NCI-H526 treated with DMSO at 0.1 percent for 48 hours (cell line): ENCODE measurements at regions not wholly inside any gene's neighbourhood (a gene's known extent, or its start where the extent isn't known, plus 50 kb on each side); places are given as distances from the start of the nearest gene placed in this dataset.
"Not testable (repeated sequence)": the region's sequence is repeated elsewhere in the genome, so short reads cannot be mapped to it uniquely, and the experiment has no call there.

Experiments
- DNase-seq: peaks from one replicate; lab custom pipeline; 2025; lab: John Stamatoyannopoulos, UW

DNA sequence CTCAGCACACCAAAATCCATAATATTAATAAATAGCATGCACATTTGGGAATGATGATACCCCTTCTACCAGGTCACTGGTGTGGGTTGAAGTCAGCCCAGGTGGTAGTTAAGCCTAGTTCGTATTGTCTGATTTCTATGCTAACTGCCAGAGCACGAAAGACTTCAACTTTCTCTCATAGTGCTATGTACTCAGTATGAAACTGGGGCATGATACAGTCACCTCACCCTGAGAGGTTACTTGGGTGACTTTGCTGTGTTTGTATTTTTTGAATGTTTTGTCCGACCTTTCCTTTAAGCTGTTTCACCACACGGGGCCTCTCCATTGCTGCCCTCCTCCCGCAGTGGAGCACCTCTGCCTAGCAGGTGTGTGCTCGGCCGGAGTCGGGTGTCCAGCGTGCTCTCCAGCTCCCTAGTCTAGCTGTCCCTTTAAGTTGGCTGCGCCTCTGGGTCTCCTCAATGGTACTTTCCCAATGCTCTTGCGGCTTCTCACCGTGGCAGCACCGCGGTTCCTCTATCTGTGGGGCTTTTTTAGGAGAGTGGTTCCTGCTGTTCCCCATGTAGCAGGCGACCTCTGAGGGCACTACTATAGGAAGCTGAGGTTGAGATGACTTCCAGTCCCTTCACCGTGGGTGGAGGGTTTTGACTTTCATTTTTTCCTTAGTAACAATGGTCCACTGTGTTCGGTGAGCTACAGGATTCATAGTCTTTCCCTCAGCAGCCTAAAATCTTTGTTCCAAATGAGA lies 524.0 kb upstream of the PFKP start:
- no peak for DNase-seq

DNA sequence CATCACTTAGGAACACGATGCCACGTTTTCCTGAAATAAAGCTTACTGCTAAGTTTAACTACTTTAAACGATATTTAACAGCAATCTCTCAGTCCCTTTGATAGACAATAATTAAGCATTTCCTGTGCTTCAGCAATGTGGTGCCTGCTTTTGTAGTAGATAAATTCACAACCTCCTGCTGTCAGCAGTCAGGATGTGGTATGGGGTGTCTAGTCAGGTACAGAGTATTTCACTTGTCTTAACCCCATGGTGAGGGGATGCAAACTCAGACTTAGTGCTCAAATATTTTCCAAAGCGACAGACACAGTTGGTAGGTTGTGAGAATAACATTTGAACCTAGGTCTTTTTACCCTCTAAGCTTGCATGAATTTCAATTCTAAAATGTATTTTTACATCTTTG lies 526.2 kb upstream of the PFKP start:
- no peak for DNase-seq

DNA sequence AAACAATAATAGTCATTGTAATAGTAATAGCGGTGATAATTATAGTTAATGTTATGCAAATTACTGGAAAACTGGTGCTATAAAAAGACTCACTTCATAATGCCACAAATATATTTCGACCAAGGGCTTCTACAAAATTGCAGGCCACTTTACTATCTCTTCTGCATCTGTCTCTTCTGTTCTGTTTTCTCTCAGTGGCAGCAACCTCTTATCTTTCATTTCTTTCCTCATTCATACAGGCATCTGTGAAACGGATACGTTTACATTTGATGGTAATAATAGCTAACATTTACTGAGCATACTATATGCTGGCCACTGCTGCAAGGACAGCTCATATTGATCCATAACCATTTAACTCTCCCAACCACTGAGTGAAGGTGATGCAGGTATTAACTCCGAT lies 537.4 kb upstream of the PFKP start:
- no peak for DNase-seq

DNA sequence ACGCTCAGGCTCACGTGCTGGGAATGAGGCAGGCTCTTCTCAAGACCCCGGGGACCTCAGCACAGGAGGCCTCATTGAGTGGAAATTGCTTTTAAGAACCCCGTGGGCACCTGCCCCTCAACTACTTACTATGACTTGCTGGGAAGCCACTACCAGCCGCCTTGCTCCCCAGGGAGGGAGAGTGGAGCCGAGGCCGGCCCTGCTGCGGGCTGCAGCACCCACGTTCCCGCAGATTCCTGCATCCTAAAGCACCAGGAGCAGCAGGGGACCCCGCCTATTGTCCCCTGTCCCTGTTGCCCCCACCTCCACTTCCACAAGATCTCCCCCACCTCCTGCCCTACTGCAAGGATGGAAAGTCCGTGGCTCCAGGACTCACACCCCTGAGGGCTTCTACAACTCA lies 541.6 kb upstream of the PFKP start:
- DNase-seq, result no peak

DNA sequence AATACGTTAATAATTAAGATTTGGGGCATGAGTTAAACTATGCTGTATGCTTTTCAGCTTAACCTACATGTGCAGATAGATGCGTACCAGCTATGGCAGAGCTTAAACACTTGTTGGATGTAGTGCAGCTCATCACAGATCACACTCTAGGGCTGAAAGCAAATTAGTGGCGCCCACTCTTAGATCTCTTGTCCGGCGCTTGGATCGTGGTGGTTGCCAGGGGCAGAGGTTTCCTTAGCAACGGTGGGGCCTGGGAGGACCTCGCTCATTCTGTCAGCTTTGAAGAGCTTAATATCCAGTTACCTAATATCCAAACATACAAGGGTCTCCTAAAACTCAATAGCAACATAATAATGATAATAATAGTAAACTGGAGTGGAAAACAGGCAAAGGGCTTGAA lies 548.2 kb upstream of the PFKP start:
- no peak for DNase-seq

DNA sequence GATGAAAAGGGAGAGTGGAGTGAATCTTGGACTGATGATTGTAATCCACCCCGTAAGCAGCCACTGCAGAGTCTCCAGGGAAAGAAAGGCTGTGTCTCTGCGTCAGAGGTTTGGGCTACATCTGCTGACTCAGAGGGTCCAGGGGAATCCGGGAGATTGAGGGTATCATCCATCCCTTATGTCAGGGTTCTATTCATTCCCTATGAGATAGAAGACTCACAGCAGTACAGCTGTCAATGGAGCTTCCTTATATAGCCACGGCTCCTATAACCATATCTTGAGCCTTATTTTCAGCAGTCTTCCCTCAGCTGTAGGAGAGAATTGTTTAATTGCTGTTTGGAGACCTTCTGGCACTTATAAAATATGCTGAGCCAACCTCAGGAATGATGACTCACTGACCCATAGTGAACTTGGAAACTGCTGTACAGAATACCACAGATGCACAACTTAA lies 558.2 kb upstream of the PFKP start:
- DNase-seq, result no peak

DNA sequence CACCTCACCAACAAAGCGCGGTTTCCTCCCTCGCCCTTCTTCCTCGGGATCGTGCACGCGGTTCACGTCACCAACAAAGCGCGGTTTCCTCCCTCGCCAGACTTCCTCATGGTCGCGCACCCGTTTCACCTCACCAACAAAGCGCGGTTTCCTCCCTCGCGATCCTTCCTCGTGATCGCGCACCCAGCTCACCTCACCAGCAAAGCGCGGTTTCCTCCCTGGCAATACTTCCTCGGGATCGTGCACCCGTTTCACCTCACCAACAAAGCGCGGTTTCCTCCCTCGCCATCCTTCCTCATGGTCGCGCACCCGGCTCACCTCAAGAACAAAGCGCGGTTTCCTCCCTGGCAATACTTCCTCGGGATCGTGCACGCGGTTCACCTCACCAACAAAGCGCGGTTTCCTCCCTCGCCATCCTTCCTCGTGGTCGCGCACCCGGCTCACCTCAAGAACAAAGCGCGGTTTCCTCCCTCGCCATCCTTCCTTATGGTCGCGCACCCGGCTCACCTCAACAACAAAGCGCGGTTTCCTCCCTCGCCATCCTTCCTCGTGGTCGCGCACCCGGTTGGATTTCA lies 565.9 kb upstream of the PFKP start:
- not testable (repeated sequence) for DNase-seq

DNA sequence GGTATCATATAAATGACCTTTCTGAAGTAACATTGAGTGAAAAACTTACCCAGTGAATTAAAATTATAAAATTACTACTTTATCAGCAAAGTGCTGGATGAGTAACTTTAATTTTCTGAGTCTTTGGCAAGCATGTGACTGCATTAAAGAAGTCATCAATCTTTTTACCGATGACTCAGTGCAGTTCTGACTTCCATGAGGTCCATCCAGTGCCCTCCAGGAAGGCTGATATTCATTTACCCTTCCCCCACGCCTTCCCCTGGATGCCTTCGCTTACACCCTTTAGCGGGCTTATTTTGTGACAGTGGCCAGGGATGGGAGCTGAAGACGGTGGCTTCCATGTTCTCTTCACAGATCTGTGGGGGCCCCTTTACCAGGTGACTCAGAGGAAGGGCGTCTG lies 572.9 kb upstream of the PFKP start:
- DNase-seq, result no peak

DNA sequence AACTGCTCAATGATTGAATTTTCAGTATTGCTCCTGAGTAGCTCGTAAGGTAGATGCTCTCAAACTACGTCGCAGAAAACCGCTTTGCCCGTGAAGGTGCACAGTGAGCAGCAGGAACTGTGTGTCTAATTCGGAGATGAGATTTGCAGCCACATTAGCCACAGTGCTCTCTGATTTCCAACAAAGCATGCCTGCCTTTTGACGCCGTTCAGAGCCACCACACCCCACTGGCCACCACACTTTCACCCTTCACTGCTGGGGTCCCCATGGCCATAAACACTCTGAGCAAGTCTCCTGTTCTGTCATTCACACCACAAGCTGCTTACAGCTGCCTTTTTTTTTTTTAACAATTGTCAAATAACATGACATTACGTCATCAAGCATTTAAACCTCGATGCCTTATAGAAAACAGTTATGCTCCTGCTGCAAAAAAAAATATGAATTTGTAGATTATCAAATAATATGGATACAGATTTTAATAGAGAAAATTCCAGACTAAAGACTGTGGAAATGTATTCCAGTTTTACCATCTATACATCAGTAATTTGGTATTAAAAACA lies 578.8 kb upstream of the PFKP start:
- no peak for DNase-seq

DNA sequence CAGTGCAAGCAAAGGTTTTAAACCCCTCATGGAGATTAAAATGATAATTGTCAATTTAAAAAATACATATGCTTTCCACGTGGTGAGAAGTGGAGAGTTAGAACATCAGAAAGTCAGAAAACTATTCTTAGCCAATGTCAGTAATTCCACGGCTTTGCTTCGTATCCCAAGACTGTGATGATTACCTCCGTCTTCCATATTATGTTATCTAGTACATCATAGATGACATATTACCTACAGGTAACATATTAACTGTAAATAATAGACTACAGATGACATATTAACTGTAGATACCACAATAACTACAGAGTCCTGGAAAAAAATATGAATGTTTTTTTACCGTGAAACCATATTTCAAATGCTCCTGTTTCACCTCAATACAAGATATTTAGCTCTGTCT lies 579.4 kb upstream of the PFKP start:
- DNase-seq, result no peak

DNA sequence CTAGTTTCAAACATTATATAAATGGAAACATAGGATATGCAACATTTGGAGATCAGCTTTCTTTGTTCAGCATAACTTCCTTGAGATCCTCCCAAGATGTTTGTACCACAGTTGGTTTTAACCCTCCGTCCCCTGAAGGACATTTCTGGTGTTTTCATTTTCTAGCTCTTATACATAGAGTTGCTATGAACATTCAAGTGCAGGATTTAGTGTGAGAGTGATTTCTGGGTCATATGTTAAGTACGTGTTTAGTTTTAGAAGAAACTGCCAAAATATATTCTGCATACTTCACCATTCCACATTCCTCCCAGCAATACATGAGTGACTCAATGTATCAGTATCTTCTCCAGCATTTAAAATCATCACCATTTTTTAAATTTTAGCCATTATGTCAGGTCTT lies 588.7 kb upstream of the PFKP start:
- no peak for DNase-seq

DNA sequence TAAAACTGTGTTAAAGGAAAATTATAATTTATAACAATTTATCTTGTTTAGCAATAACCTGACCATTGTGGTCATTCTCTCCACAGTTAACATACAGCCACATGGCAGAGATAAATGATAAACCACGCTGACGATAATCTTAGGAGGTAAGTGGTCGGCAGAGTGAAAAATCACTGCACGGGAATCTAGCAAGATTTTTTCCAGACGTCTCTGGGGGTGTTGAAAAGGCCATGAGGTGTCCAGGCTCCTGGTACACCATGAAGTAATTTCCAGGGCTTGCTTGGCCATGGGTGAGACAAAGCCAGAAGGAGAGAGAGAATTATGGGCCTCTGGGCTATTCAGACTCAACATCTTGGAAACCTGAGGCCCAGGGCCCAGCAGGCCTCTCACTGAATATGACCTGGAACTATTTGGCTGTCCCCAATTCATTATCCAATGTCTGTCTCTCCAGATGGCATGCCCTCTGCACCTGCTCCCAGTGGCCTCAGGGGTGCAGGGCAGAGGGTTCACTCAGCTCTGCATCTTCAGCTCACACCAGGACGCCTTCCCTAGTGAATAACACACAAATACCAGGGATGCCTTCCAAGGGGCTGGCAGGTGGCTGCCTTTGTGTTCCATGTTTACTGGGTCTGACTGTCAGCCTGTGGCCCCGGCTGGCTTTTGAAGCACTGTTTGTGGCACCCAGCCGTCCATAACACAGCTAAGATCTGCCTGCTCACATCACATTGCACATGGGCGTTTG lies 590.4 kb upstream of the PFKP start:
- no peak for DNase-seq

DNA sequence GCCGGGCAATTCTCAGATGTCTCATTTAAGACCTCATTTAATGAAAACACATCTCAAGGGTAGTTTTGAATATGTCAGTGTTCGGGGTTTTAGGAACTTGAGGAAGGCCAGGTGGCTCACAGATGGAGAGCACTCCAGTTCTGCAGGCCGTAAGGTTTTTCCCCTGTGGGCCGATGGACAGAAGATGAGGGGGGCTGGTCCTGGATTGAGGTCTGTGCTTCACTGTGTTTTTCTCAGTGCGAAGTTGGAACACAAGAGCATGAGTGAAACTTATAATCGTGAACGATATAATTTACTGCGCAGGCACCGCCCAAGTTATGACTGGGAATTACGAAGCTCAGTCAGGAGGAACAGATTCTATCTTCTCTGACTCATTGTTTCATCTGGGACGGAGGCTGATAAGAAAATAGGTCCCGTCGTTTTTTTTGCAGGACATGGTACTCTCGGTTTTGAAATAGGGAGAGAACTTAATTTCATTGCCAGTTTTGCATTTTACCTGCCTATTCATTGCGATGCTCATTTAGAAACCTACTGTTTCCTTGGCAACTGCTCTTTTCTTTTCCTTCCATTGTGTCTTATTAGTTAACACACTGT lies 591.0 kb upstream of the PFKP start:
- DNase-seq, result no peak

DNA sequence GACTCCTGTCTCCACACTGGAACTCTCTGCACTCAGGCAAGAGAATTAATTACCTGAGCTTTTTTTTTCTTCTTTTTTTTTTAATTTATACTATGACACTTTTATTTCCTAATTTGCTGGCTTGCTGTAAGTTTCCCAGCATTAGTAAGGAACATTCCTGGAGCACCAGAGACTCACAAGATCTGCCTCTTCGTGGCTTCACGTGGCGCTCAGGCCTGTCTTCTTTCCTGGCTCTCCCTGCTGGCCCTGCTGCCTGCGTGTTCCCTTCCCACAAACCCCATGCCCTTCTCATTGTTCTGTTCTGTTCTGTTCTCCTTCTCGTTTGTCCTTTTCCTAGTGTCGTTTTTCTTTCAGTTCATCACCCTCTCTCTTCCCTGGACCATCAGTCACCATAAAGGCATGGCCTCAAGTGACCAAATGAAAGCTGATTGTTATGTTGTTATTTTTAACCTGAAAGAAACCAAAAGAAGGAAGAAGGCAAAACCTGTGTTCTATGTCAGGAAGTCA lies 591.6 kb upstream of the PFKP start:
- DNase-seq, result no peak

DNA sequence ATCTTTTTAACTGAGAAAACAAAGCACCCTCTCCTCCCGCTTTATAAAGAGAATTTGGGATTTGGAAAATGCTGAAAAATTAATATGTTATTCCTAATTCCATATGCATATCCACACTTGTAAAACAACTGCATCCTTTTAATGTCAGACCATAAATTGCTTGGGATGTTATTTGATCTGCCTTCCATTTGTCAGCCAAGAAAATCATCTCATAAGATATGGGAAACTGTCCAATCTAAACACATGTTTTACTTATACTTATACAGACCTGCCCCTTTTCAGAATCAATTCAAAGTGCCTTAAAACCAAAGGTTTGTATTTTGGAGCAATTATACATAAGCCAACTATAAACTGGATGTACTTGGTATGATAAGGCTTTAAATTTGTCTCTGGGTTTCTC lies 595.5 kb upstream of the PFKP start:
- no peak for DNase-seq

DNA sequence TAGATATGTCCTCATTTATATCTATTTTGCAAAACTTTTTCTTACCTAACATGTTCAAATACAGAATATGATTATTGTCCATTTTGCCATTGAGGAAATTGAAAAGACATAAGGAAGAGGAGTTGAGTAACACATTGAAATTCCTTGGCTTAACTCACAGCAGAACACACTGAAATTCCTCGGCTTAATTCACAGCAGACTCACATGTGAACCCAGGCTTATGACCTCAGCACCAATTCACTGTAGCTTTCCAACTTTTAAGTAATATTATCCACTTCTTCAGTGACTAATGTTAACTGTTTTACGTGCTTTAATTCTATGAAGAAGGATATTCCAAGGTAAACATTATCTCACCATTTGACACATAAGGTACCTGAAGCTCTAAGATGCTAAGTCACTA lies 597.5 kb upstream of the PFKP start:
- DNase-seq, result no peak

DNA sequence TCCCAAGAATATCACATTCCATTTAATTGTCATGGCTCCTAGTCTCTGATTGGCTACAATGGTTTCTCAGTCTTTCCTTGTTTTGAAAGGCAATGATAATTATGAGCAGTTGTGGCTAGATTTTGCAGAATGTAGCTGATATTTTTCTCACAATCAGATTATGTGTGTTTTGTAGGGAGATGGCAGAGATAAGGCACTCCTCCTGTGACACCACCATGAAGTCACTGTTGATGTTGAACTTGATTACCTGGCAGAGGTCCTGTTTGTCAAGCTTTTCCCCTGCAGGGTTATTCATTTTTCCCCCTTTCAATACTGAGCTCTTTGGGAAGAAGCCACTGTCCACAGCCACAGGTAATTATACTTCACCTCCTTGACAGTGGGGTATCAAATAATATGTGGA lies 602.9 kb upstream of the PFKP start:
- no peak for DNase-seq

DNA sequence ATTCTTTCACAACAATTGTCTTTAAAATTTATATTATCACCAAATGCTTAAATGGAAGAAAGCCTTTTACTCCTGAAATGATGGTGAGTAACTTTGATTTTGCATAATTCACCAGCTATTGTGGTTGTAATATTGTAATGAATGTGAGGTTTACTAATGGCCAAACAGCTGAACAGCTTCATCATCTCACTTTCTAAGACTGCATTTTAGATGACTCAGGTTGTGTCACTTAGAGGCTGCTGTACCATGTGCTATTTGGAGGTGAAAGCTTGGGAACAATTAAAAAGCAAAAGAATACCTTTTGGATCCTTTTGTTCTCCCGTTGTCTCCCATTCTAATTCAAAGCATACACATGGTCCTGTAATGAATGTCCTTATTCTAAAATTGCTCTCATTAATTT lies 604.0 kb upstream of the PFKP start:
- DNase-seq, result no peak

DNA sequence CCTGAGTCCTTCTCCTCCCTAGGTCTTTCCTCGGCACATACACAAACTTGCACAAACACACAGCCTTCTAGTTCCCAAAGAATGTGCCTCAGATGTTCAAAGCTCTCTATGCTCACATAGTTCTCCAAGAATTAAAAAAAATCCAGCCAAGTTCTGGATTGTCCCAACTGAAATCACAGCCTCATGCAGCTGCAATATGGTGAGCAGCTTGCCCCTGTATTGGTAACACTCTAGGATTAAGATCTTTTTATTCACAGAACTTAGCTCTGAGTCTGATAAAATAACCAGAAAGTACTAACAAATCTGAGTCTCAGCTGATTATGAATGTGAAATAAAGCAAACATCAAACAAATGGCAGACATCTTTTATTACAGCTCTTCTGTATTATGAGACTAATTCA lies 604.8 kb upstream of the PFKP start:
- DNase-seq, result no peak

DNA sequence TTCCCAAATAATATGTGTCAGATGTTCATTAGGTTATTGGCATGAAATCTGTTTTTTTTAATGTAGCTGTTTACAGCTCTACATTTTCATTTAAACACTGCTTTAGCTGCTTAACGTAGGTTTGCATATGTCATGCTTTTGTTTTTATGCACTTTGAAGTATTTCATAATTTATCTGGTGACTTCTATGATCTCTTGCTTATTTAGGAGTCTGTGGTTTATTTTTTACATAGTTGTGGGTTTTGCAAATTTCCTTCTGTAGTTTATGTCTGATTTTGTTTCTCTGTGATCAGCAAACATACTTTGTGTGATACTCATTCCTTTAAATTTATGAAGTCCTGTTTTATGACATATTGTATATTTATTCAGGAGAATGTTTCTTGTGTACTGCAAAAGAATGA lies 606.5 kb upstream of the PFKP start:
- DNase-seq, result no peak

DNA sequence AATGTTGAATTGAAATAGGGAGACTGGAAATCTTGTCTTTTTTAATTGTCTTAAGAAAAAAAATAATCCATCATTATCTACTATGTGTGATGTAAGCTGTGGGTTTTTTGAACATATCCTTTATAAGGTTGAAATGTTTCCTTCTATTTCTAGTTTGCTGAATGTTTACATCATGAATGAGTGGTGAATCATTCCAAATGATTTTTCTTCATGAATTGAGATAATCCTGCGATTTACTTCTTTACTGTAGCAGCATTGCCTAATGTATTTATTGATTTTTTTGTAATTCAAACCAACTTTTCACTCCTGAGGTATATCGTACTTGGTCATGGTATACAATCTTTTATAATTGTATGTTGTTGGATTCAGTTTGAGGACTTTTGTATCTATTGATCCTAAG lies 607.6 kb upstream of the PFKP start:
- no peak for DNase-seq

DNA sequence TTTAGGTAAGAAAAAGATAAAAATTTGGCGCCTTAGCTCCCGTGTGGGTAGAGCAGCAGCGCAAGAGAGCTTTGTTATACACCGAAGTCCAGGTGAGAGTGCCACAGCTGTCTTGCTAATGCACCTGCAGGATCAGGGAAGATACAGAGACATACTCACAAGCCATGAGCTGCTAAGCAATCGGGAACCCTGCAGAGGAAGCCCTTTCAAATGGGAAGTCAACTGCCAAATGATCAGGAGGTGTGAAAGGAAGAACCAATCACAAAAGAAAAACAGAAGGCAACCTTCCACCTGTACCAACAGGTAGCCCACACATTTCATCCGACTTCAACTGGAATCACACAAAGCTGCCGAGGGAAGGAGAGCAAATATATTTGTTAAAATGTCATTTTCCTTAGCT lies 610.5 kb upstream of the PFKP start:
- DNase-seq, result no peak

DNA sequence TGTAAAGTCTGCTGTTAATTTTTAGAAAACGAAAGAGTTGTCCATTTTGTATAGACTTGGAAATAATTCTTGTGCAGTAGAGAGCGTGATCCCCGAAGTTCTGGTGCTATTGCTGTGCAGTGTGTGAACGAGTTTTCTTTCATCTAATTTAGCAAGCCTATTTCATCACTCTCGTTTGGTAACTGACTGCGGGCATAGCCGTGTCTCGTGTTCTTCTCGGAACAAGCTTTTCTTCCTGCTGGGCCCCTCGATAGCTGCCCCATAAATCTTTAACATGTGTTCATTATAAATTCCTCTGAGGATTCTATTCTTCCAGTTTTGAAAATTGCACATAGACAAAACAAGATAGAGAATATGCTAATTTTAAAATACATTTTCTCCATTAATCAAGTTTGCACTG lies 622.0 kb upstream of the PFKP start:
- DNase-seq, result no peak
